ENCODE measurements at regions not wholly inside any gene's neighbourhood (a gene's known extent, or its start where the extent isn't known, plus 50 kb on each side); places are given as distances from the start of the nearest gene placed in this dataset.

GRCh38 chr12:88725592-88726143 lies 145.4 kb upstream of the KITLG start:
- no peak for TF ChIP-seq CTCF (IDR thresholded peaks at IDR 0.05)
- peak in 1 of 2 experiments; percentile 67; a peak in 1 of 4 replicates for TF ChIP-seq EP300 (IDR thresholded peaks at IDR 0.05; ENCODE audit: borderline replicate concordance in 1 of 2, low read depth in 1 of 2, low read length in 1 of 2)
- no peak for TF ChIP-seq NRF1 (IDR thresholded peaks at IDR 0.05; ENCODE audit: low read depth, low read length)
- no peak for TF ChIP-seq MAX (IDR thresholded peaks at IDR 0.05; ENCODE audit: low read depth)
- no peak for TF ChIP-seq POLR2AphosphoS5 (IDR thresholded peaks at IDR 0.05; ENCODE audit: low read depth, low read length)
- TF ChIP-seq IRF3 (IDR thresholded peaks at IDR 0.05; ENCODE audit: low read depth, low read length), result no peak
